Gastroesophageal sphincter (tissue), 3 donors: ENCODE measurements at regions not wholly inside any gene's neighbourhood (a gene's known extent, or its start where the extent isn't known, plus 50 kb on each side); places are given as distances from the start of the nearest gene placed in this dataset.

ENCODE experiments used
- EP300 ChIP-seq: sonication (generic); formaldehyde crosslinking; IDR thresholded peaks from one replicate; pipeline ENCODE4 v1.6.1; 2017; ENCODE audit warnings: antibody characterized with exemption, mild to moderate bottlenecking
- POLR2A ChIP-seq, 2 donors: fragments of 450-650 bp; IDR thresholded peaks; one replicate each; pipeline ENCODE4 v1.6.1; 2017; ENCODE audit warnings: antibody characterized with exemption in 2 of 2, mild to moderate bottlenecking in 2 of 2, moderate library complexity in 1 of 2
- POLR2AphosphoS5 ChIP-seq: sonication (generic); formaldehyde crosslinking; IDR thresholded peaks from one replicate; pipeline ENCODE4 v1.6.1; 2017; ENCODE audit warnings: antibody characterized with exemption
- TF ChIP-seq, protein P1 (sequence below), 4 experiments: fragments of 200-600 bp in 2 of 4; fragments of 450-650 bp in 2 of 4; sonication (generic) in 1 of 4; IDR thresholded peaks; one replicate each; pipeline ENCODE4 v1.5.1; 2017 to 2019; ENCODE audit warnings: antibody characterized with exemption in 4 of 4, mild to moderate bottlenecking in 2 of 4, moderate library complexity in 2 of 4

DNA sequence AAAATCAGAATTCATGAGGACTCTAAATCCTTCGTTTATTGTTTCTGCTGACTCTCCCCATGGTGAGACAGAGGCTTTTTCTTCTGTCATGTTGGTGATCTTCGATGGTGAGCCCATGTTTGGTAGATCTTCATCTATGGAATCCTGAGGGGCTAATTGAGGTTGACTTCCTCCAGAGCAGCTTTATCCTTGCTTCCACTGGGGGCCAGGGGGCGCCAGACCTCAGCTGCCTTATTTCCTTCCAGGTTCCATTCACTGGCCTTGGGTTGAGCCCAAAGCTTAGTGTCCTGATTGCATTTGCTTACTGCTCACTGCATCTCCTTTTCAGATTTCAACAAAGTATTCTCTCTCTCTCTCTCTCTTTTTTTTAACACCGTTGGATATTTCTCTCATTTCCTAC is 80.7 kb downstream of the GCC1 start:
- no peak for TF ChIP-seq POLR2A (IDR thresholded peaks at IDR 0.05)
- no peak for TF ChIP-seq EP300
- TF ChIP-seq, protein P1, sequence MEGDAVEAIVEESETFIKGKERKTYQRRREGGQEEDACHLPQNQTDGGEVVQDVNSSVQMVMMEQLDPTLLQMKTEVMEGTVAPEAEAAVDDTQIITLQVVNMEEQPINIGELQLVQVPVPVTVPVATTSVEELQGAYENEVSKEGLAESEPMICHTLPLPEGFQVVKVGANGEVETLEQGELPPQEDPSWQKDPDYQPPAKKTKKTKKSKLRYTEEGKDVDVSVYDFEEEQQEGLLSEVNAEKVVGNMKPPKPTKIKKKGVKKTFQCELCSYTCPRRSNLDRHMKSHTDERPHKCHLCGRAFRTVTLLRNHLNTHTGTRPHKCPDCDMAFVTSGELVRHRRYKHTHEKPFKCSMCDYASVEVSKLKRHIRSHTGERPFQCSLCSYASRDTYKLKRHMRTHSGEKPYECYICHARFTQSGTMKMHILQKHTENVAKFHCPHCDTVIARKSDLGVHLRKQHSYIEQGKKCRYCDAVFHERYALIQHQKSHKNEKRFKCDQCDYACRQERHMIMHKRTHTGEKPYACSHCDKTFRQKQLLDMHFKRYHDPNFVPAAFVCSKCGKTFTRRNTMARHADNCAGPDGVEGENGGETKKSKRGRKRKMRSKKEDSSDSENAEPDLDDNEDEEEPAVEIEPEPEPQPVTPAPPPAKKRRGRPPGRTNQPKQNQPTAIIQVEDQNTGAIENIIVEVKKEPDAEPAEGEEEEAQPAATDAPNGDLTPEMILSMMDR (IDR thresholded peaks at IDR 0.05) = peak in 1 of 4 experiments; percentile 37
- no peak for TF ChIP-seq POLR2AphosphoS5
